Astrocyte of the hippocampus (primary cell): ENCODE measurements at regions not wholly inside any gene's neighbourhood (a gene's known extent, or its start where the extent isn't known, plus 50 kb on each side); places are given as distances from the start of the nearest gene placed in this dataset.
A peak's percentile ranks its signal among the peaks of the same experiment; 100 is the strongest.
"Not testable (repeated sequence)": the region's sequence is repeated elsewhere in the genome, so short reads cannot be mapped to it uniquely, and the experiment has no call there.

Experiments used
- DNase-seq: peaks from one replicate; pipeline ENCODE4 v3.0.0; 2011; ENCODE audit warnings: low read depth, low spot score

GRCh38 chr20:48128436-48128835 lies 343.2 kb upstream of the SULF2 start:
- no peak for DNase-seq

DNA sequence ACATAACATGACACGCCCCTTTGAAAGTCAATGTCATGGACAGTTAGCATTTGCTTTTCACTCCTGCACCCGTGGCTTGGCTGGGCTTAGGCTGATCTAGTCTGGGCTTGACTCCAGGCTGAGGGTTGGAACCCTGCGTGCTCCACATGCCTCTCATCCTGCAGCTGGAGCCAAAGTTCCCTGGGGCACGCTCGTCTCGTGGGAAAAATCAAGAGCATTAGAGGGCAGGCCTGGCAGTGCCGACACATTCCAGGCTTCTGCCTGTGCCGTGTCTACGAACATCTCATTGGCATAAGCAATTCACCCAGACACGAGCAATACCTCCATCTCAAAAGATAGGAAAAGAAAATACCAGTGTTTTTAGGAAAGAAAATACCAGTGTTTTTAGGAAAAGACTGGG lies 342.7 kb upstream of the SULF2 start:
- DNase-seq = peak; percentile 64

DNA sequence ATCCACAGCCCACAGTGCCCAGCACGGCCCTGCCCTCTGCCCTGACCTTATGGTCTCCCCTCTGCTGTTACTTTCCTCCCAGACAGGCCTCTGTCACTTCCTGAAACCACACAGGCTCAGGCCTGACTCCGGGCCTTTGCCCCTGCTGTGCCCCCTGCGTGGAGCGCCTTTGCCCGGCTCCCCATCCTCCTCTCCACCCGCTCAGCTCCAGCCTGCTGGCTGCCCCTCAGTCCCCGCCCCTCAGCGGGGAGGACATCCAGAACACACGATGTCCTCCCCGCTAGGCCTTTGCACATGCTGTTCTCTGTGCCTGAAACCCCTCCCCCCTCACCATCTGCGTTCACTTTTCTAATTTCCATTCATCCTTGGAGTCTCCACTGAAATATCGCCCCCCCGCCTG lies 341.9 kb upstream of the SULF2 start:
- DNase-seq = not testable (repeated sequence)

- DNase-seq = no peak
Measured at GRCh38 chr20:48126227-48126740, 341.0 kb upstream of the SULF2 start.

GRCh38 chr20:48124960-48125359 lies 339.7 kb upstream of the SULF2 start:
- no peak for DNase-seq

- DNase-seq = no peak
Measured at GRCh38 chr20:48124181-48124782, 339.0 kb upstream of the SULF2 start.

- no peak for DNase-seq
Measured at GRCh38 chr20:48120120-48120519, 334.8 kb upstream of the SULF2 start.

GRCh38 chr20:48119389-48119788 lies 334.1 kb upstream of the SULF2 start:
- not testable (repeated sequence) for DNase-seq

GRCh38 chr20:48115502-48115901 lies 330.2 kb upstream of the SULF2 start:
- no peak for DNase-seq

DNA sequence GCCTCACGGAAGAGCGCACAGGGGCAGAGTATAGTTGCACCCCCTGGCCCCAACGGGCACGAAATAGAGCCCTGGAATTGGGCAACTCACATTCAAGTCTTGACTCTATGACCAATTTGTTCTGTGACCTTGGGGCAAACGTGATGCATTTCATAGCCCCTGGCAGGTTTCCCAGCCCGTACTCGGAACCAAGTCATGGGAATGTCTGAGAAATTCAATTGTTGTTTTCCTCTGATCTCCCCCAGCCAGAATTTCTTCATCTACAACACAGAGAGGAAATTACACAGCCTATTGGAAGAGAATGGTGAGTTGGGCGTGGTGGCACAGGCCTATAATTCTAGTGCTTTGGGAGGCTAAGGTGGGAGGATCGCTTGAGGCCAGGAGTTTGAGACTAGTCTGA lies 322.3 kb upstream of the SULF2 start:
- DNase-seq = peak; percentile 26

GRCh38 chr20:48106428-48106827 lies 321.1 kb upstream of the SULF2 start:
- no peak for DNase-seq

DNA sequence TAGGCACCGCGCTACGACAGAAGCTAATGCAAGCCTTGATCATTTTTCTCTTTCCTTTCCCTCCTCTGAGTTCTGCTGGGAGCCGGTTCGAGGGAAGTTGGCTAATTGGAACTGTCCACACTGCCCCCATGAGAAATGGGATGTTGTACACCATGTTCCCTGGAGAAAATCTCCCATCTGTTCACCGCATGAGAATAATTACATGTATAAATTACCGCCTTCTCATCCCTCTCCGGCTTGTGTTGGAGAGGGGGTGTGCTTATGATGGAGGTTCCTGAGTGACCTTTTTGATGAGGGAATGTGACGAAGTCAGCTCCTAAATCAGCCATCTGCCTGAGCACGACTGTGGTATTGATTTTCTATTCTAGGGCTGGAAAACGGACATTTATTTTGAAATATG lies 320.2 kb upstream of the SULF2 start:
- no peak for DNase-seq

GRCh38 chr20:48102931-48103660 lies 317.8 kb upstream of the SULF2 start:
- DNase-seq = peak; percentile 70

- no peak for DNase-seq
Measured at GRCh38 chr20:48102076-48102787, 317.0 kb upstream of the SULF2 start.

DNA sequence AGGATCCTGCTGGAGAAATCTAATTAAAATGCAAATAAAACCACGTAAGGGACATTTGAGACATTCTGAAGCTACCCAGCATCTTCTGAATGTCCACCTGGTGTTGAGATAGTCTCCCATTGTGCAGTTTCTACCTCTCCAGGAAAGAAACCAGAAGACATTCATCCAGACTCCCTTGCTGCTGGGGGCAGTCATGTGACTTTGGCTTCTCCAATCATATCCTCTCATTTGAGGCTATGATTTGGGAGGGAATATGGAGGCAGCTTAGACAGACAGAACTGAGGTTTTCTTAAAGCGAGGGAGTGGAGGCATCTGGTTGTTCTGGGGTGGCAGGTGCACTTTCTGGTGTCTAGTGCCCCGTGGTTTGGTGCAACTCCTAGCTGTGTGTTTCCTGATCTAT lies 315.2 kb upstream of the SULF2 start:
- no peak for DNase-seq

DNA sequence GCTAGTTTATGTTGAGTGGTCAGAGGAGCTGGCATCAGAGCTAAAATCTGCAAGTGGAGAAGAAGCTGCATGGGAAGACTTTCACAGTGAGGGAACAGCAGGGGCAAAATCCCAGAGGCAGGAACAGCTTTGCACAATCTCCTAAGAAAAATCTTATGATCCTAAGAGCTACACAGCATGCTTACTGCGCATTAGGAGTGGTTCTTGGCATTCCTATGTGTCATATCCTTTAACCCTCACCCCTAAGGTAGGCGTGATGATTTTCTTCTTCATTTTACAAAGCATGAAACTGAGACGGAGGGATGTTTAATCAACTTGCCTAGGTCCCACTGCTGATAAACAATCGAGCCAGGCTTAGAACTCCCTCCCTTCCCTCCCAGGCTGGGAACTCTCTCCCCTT lies 313.6 kb upstream of the SULF2 start:
- DNase-seq = no peak

GRCh38 chr20:48098099-48098498 lies 312.8 kb upstream of the SULF2 start:
- peak; percentile 19 for DNase-seq

GRCh38 chr20:48096957-48097890 lies 311.9 kb upstream of the SULF2 start:
- no peak for DNase-seq

GRCh38 chr20:48096212-48096875 lies 311.1 kb upstream of the SULF2 start:
- no peak for DNase-seq

DNA sequence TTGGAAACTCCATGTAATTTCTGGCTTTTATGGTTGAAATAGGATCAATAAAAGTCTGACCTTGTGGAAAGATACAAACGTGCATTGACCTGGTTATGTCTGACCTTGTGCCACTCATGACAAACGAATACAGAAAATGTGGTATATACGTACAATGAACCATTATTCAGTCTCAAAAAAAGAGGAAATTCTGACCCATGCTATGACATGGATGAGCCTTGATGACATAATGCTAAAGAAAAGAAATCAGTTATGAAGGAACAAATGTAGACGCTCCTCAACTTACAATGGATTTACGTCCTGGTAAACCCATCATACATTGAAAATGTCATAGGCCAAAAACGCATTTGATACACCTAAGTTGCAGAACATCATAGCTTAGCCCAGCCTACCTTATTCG lies 309.7 kb upstream of the SULF2 start:
- no peak for DNase-seq

- no peak for DNase-seq
Measured at GRCh38 chr20:48094196-48094749, 309.0 kb upstream of the SULF2 start.
